HepG2 (cell line): ENCODE measurements at regions not wholly inside any gene's neighbourhood (a gene's known extent, or its start where the extent isn't known, plus 50 kb on each side); places are given as distances from the start of the nearest gene placed in this dataset.

ENCODE experiments used
- ATM ChIP-seq: fragments of 450-650 bp; IDR thresholded peaks from 2 replicates; pipeline ENCODE4 v1.7.1; 2017; ENCODE audit warnings: mild to moderate bottlenecking, borderline replicate concordance
- HES4 ChIP-seq: sonication (generic); formaldehyde crosslinking; IDR thresholded peaks from 2 replicates; pipeline ENCODE4 v1.9.0; 2021; ENCODE audit warnings: mild to moderate bottlenecking, missing genetic modification reagents, borderline replicate concordance
- HNF4G ChIP-seq, 2 experiments: sonication (generic) in 1 of 2; formaldehyde crosslinking in 1 of 2; IDR thresholded peaks; 2 replicates each; pipeline versions ENCODE4 v1.4.0 to v1.6.1; 2011 to 2020; ENCODE audit warnings: borderline replicate concordance in 2 of 2, low read depth in 2 of 2, mild to moderate bottlenecking in 2 of 2, low read length in 1 of 2, missing genetic modification reagents in 1 of 2, moderate library complexity in 1 of 2
- PTBP1 ChIP-seq: fragments of 200-400 bp; formaldehyde crosslinking; IDR thresholded peaks from 2 replicates; pipeline ENCODE4 v1.6.1; 2018; ENCODE audit warnings: low read length, low read depth; ENCODE audit not compliant: poor library complexity, severe bottlenecking
- RBFOX2 ChIP-seq: fragments of 200-400 bp; formaldehyde crosslinking; IDR thresholded peaks from 2 replicates; pipeline ENCODE4 v1.6.1; 2017; ENCODE audit warnings: low read depth, mild to moderate bottlenecking, low read length
- TAF1 ChIP-seq: sonication (generic); formaldehyde crosslinking; IDR thresholded peaks from 2 replicates; pipeline ENCODE4 v1.4.0; 2020; ENCODE audit warnings: missing genetic modification reagents
- XBP1 ChIP-seq: sonication (generic); formaldehyde crosslinking; IDR thresholded peaks from 2 replicates; pipeline ENCODE4 v1.5.0; 2020; ENCODE audit warnings: missing genetic modification reagents
- ZNF225 ChIP-seq: sonication (generic); formaldehyde crosslinking; IDR thresholded peaks from 2 replicates; pipeline ENCODE4 v1.4.0; 2020; ENCODE audit warnings: mild to moderate bottlenecking, missing genetic modification reagents
- ZNF280D ChIP-seq: sonication (generic); formaldehyde crosslinking; IDR thresholded peaks from 2 replicates; pipeline ENCODE4 v1.5.1; 2020; ENCODE audit warnings: mild to moderate bottlenecking, missing genetic modification reagents

DNA sequence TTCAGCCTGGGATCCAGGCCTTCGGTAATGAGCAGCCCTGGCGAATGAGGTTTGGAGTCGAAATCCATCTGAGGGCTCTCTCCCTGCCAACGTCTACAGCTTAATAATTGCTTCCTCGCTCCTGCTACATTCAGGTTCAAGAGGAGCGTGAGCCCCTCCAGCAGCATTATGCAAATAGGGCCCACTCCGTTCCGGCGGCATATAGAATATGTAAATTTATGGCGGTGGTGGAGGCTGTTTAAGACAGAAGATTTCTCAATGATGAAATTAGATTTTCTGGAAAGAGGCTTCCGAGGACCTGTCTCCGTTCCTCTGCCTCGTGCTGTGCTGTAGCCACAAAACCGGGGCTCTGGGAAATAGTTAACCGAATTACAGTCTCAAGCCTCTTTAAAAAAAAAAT, 402.8 kb downstream of the MIAT start:
- TF ChIP-seq ZNF225 (no peak), HES4 (CRISPR knock-in tag) (no peak), TAF1 (CRISPR knock-in tag) (no peak), PTBP1 (no peak), ATM (no peak), XBP1 (CRISPR knock-in tag) (no peak), RBFOX2 (no peak), HNF4G (IDR thresholded peaks at IDR 0.05; ENCODE audit: borderline replicate concordance, low read depth, low read length) (no peak), HNF4G (CRISPR knock-in tag; IDR thresholded peaks at IDR 0.05; ENCODE audit: borderline replicate concordance, low read depth) (no peak), ZNF280D (CRISPR knock-in tag) (no peak)
